GM19238 (cell line): ENCODE measurements at regions not wholly inside any gene's neighbourhood (a gene's known extent, or its start where the extent isn't known, plus 50 kb on each side); places are given as distances from the start of the nearest gene placed in this dataset.
"Not testable (repeated sequence)": the region's sequence is repeated elsewhere in the genome, so short reads cannot be mapped to it uniquely, and the experiment has no call there.

Experiments used
- DNase-seq: peaks from one replicate; pipeline ENCODE4 v3.0.0; 2011; ENCODE audit warnings: low spot score; ENCODE audit not compliant: insufficient read length

- DNase-seq: no peak
These were observed 83.9 kb upstream of the USP9X start for GRCh38 chrX:41001327-41001726.

DNA sequence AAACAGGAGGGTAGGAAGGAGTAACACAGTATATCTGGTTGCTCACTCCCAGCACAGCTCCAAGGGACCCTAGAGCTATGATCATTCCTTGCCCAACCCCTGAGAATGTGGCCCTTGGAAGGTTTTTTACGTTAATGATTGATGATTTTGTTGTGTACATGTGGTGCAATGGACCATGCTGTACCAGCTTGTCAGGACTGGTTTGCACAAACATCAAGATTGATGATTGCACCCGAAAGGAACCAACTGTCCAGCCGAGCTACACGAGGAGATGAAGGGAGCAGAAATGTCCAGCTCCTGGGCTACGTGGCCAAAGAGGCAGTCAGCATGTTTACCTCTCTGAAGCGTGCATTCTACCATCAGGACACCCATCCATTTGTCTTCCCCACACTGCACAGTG, 83.2 kb upstream of the USP9X start:
- DNase-seq: no peak

GRCh38 chrX:41003506-41004270, 81.6 kb upstream of the USP9X start:
- DNase-seq: no peak

- no peak for DNase-seq
These were observed 79.7 kb upstream of the USP9X start for GRCh38 chrX:41005445-41005992.

DNA sequence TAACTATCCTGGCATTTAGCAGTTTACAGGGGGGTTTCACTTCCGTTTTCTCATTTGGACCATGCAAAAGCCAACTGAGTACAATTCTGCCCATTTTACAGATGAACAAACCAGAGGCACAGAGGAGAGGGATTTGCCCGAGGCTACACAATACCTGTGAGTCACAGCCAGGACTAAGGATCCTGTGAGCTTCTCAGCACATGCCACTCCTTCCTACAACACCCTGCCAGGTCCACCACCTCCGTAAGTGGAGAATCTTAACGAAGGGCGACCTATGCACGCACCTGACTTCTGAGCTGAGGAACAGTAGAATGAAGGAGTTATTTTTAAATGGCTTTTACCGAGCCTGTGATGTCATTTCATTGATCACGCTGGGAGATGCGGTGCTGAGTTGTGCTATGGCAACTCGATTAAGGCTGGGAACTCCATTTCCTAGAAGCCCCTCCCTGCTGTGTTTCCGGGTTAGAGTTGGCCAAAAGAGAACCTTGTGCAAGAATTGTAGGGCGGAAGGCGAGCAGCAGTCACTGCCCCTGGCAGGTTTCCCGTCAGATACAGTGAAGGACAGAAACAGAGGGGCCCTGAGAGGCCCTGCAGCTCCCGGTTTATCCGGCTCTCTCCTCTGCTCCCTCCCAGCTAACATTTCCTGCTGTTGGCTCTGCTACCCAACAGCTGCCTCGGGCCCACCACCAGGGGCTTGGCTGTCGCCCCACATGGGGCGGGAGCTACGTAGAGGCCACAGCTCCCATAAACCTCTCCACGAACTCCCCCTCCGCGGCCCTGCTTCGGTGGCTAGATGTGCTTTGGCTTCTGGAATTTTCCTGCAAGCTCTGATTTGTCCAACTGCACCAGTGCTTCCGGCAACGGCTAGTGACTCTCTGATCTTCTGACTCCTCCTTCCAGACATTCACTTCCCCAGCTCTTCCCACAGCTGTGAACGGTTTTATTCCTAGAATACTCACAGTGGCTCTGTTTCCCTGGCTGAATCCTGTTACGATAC, 75.1 kb upstream of the USP9X start:
- DNase-seq: peak; percentile 20

- DNase-seq: no peak
These were observed 70.4 kb upstream of the USP9X start for GRCh38 chrX:41014776-41015360.

GRCh38 chrX:41017785-41018184, 67.5 kb upstream of the USP9X start:
- not testable (repeated sequence) for DNase-seq

DNA sequence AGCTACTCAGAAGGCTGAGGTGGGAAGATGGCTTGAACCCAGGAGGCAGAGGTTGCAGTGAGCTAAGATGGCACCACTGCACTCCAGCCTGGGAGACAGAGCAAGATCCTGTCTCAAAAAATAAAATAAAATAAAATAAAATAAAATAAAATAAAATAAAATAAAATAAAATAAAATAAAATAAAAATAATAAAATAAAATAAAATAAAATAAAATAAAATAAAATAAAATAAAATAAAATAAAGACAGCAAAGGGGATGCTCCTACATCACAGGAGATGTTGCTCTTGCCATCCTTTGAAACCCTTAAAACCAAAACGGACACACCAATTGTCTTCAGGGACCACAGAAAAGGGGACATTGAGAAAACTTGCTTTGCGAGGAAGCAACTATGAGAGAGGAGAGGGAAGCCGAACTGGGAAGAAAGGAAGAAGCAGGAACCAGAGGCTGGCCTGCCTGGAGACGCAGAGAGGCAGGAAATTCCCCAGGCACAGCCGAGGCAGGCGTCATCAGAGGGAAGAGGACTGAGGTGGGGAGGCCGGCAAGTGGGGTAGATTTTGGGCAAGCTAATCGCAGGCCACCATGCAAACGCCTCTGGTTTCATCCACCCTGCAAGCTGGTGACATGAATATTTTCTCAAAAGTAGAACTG, 66.7 kb upstream of the USP9X start:
- DNase-seq: not testable (repeated sequence)

- DNase-seq: no peak
These were observed 66.2 kb upstream of the USP9X start for GRCh38 chrX:41019041-41019392.

- no peak for DNase-seq
These were observed 62.7 kb upstream of the USP9X start for GRCh38 chrX:41022566-41022965.

GRCh38 chrX:41023098-41023497, 62.1 kb upstream of the USP9X start:
- no peak for DNase-seq

DNA sequence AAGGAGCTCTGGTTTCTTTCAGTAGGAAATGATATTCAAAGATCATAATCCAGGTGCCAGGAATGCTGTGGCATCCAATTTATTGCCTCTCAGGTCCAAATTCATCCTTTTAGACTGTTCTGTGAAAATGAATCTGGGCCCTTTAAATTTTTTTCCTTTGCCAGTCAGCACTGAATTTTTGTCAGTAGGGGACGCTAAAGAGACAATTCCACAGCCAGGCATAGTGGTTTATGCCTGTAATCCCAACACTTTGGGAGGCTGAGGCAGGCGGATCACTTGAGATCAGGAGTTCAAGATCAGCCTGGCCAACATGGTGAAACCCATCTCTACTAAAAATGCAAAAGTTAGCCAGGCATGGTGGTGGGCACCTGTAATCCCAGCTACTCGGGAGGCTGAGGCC, 60.9 kb upstream of the USP9X start:
- DNase-seq: not testable (repeated sequence)

DNA sequence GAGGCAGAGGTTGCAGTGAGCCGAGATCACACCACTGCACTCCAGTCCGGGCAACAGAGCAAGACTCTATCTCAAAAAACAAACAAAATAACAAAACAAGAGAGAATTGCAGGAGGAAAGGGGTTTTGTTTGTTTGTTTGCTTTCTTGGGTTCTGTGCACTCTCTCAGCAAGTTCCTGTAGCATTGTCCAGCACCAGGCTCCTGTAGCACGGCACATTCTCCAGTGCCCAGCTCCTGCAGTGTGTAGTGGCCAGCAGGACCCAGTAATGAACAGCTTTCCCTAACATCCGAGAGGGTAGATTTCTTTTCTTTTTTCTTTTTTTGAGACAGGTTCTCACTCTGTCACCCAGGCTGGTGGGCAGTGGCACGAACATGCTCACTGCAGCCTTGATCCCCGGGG, 60.5 kb upstream of the USP9X start:
- DNase-seq: no peak

DNA sequence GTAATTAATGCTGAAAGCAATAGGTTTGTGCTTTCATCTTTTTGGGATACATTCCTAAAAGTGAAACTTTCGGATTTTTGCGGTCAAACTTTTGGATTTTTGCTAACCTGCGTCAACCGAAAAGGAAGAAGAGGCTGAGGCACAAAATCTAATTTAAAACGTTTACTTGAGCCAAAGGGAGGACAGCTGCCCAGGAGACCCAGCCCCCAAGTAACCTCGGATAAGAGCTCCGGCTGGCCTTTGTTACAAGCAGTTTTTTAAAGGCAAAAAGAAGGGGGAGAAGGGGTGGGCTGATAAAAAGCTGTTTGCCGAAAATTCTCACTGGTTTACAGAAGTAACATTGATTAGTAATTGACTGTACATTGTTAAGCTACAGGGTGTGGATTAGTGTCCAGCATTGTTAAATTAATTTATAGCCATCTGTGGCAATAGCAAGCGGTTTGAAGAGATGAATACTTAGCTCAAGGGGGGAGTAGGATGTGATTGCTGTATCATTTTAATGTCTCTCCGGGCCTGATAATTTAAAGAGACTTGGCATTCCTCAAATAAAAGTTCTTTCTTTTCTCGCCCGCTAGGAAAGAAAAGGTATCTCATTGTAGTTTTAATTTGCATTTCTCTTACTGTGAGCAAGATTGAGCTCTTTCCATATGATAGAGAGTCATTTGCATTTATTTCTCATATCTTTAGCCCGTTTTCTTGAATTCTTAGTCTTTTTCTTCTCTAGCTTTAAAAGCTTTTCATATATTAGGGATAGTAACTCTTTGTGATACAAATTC, 59.1 kb upstream of the USP9X start:
- DNase-seq: no peak

DNA sequence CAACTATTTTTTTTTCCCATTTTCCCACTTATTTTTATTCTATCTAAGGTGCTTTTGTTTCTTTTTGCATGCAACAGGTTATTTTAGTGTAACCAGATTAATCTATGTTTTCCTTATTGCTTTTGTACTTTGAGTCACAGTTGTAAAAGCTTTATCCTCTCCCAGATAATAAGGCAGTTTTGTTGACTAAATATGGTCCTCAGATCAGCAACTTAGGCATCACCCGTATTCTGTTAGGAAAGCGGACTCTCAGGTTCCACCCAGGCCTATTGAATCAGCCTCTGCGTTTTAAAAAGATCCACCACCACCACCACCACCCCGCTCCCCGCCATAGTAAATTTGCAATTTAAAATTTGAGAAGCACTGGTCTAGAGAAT, 58.6 kb upstream of the USP9X start:
- no peak for DNase-seq

DNA sequence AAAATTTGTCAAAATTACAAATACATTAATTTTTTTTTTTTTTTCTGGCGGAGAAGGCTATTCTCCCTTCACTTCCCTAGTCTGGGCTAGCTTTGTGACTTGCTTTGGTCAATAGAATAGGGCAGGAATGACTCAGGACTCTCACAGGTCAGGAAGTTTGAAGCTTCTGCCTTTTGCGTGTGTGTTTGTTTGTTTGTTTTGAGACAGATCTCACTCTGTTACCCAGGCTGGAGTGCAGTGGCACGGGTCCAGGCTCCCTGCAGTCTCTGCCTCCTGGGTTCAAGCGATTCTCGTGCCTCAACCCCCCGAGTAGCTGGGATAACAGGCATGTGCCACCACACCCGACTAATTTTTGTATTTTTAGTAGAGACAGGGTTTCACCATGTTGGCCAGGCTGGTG, 55.9 kb upstream of the USP9X start:
- DNase-seq: no peak

GRCh38 chrX:41031256-41031967, 53.8 kb upstream of the USP9X start:
- no peak for DNase-seq

DNA sequence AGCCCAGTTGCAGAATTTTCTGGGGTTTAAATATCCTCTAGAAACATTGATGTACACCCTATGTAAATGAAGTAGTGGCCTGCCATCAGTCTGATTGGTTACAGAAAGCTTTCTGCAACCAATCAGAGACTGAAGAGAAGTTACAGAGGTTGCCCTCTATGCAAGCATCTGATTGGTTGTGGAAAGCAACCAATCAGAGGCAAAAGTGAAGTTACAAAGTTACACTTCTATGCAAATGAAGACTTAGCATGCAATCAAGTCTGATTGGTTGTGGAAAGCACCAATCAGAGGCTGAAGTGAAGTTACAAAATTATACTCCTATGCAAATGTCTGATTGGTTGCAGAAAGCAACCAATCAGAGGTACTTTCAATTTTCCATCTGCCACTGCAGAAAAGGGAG, 51.9 kb upstream of the USP9X start:
- no peak for DNase-seq

GRCh38 chrX:41034902-41035301, 50.3 kb upstream of the USP9X start:
- not testable (repeated sequence) for DNase-seq
